Activated CD4-positive, alpha-beta T cell treated with anti-CD3 and anti-CD28 coated beads, Interleukin-10, Interleukin-2, amounts not matched to agents 100 ng/mL and 50 ng/mL, durations not matched to agents 16 hours and 8 hours (primary cell): ENCODE measurements at regions not wholly inside any gene's neighbourhood (a gene's known extent, or its start where the extent isn't known, plus 50 kb on each side); places are given as distances from the start of the nearest gene placed in this dataset.

Experiments
- DNase-seq: peaks from one replicate; pipeline ENCODE4 v3.0.0-alpha.2; 2020

GRCh38 chr22:34847072-34847471 lies 218.9 kb upstream of the ISX start:
- DNase-seq: peak; percentile 7

- DNase-seq: no peak
Measured at GRCh38 chr22:34849965-34850364, 216.0 kb upstream of the ISX start.

- no peak for DNase-seq
Measured at GRCh38 chr22:34851918-34852662, 213.9 kb upstream of the ISX start.

DNA sequence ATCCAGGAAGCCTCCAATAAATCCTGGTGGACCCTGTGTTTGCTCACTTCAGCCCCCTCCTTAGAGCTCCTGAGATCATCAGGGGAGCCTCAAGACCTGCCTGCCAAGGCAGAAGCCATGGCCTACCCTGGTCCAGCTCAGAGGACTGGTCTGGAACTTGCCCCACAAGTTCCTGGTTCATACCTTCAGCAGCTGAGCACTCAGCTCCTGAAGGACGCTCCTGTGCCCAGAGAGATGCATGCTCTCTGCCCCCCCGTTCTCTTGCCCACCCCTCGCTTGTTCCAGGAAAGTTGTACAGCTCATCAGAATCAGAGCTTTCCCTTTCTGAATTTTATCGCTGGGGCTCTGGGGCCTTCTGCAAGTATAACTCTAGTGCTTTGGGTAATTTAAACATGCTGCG lies 210.5 kb upstream of the ISX start:
- DNase-seq: no peak

DNA sequence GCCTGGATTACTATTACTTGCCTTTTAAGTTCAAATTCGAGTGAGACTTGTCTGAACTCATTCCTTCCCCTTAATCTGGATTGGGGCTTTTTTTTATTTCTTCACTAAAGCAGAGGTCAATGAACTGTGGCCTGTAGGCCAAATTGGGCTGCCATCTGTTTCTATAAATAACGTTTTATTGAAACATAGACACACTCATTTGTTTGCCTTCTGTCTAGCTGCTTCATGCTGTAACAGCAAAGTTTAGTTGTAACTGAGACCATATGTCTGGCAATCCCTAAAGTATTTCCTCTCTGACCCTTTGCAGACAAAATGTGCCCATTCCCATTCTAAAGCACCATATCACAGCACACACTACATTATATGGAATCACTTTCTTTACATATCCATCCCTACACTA lies 207.9 kb upstream of the ISX start:
- DNase-seq: no peak

- no peak for DNase-seq
Measured at GRCh38 chr22:34861787-34862186, 204.2 kb upstream of the ISX start.

- DNase-seq: no peak
Measured at GRCh38 chr22:34866081-34866480, 199.9 kb upstream of the ISX start.

- no peak for DNase-seq
Measured at GRCh38 chr22:34866495-34867131, 199.3 kb upstream of the ISX start.

DNA sequence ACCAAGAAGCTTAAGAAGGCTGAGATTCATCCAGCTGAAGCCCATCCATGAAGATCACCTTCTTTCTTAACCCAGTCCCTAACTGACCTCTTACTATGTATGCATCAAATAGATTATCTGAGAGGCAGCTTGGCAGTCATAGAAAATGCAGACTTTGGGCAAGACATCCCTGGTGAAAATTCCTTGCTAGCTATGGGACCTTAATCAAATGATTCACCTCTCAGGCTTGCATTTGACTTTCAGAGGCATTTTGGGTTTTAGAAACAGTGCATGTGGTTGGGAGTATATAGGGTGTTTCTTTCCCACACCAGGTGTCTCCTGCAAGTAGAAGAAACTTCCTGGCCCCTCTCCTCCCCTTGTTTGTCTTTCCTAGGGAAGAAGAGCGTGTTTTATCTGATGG lies 188.5 kb upstream of the ISX start:
- no peak for DNase-seq

DNA sequence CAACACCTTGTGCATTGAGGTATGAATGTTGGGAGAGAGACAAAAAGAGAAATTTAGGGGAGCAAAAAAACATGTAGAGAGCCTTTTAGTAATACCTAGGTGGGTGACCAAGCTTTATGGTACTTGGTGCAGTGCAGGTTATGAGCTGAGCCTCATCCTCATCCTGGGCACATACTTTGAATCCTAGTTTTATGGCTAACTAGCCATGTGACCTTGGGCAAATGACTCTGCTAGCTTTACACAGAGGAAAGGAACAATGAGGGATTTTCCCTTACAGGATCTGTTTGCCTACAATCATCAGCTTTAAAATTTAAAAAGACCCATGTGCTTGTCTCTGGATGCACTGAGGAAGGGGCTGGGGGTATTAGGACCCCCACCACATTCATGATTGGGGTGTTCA lies 187.8 kb upstream of the ISX start:
- DNase-seq: no peak

GRCh38 chr22:34879001-34879400 lies 187.0 kb upstream of the ISX start:
- DNase-seq: no peak

GRCh38 chr22:34880662-34881061 lies 185.3 kb upstream of the ISX start:
- no peak for DNase-seq

GRCh38 chr22:34881453-34881852 lies 184.5 kb upstream of the ISX start:
- no peak for DNase-seq

DNA sequence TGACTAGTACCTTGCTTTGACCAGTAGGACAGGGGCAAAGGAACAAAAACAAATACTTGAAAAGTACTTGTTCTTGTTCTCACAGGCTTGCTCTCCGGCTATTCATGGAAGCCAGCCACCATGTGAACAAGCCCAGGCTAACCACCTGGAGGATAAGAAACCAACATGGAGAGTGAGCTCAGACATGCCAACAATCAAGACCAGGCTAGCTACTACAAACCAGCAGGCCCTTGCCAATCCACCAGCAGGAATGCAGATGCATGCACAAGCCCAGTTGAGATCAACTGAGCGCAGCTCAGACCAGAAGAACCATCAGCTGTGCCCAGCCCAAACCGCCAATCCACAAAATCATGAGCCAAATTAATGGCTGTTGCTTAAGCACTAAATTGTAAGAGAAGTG lies 180.1 kb upstream of the ISX start:
- DNase-seq: no peak

DNA sequence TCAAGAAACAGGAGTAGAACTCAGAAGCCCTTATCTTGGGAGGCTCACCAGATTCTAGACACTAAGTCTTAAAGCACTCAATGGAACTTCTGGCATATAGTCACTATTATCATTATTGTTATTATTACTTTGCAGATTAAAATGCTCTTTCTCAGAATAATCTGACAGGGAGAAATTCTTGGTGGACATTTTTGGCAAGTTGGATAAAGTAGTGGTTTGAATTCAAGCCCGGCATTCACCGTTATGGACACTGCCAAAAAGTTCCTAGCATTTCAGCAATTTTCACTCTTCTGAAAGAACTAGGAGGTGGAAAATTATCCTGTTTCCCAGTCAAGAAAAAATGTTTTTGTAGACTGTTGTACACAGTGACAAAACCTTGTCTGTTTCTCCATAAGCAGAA lies 179.6 kb upstream of the ISX start:
- DNase-seq: no peak

DNA sequence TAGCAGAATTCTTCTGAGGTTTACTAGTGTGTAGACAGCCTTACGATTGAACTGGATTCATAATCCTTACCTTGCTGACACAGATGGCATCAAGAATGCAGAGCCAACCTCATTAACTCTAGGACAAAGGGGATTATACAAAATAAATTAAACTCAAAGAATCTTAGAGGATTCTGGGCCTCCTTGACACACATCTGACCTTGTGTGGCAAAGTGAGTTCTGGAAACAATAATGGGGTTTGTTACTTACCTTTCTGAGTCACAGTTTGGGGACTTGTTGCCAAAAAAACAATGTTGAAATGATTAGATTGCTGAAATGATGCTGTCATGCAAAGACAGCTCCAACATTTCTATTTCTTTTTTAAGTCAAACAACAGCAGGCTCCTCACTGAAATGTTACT lies 179.1 kb upstream of the ISX start:
- no peak for DNase-seq

DNA sequence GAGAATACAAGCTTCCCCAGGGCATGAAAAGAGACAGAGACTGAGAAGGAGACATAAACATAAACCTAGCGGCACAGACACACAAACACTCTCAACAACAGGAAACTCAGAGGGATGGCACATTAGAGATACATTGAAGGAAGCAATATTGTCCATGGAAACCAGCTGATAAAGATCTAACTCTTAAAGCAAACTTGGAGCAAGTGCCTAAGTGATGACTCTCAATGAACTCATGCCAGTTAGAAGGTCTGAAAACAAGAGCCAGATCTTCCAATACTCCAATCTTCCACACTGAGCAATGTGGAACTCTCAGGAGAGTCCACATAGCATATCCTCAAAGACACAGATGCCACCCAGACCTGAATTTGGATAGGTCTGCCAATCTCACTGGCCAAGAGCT lies 168.8 kb upstream of the ISX start:
- DNase-seq: no peak

GRCh38 chr22:34902335-34902734 lies 163.6 kb upstream of the ISX start:
- no peak for DNase-seq

- no peak for DNase-seq
Measured at GRCh38 chr22:34903416-34903815, 162.5 kb upstream of the ISX start.

DNA sequence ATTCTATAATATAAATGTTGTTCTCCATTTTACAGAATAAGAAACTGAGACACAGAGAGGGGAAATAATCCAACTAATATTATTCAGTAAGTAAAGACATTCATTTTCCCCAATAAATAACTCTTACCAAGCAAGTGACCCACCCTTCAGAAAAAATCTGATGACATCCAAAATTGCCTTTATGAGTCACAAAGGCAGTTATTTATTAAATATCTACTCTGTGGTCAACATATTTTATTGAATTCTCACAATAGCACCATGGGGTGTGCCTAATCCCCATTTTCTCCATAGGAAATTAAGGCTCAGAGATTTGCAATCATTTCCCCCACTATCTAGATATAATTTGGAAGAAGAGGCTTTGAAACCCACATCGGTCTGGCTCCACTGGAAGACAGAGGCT lies 161.5 kb upstream of the ISX start:
- no peak for DNase-seq

GRCh38 chr22:34913826-34914225 lies 152.1 kb upstream of the ISX start:
- no peak for DNase-seq

GRCh38 chr22:34914846-34915245 lies 151.1 kb upstream of the ISX start:
- no peak for DNase-seq

DNA sequence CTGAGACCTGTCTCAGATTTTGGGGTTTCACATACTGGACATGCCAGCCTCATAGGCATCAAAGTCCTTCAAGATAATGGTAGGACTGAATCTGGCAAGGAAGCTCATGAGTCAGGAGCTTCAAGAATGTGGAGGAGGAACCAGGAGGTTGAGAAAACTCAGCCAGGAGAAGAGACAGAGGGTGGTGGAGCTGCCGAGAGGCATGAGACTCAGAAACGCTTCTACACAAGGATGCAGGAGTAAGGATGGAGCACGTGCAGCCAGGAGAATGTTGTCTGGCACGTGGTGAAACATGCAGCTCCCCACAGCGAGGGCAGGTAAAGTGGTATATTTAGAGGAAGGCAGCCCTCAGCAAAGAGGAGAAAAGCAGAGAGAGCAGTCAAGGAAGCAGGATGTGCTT lies 148.7 kb upstream of the ISX start:
- no peak for DNase-seq

- no peak for DNase-seq
Measured at GRCh38 chr22:34931026-34931425, 134.9 kb upstream of the ISX start.

DNA sequence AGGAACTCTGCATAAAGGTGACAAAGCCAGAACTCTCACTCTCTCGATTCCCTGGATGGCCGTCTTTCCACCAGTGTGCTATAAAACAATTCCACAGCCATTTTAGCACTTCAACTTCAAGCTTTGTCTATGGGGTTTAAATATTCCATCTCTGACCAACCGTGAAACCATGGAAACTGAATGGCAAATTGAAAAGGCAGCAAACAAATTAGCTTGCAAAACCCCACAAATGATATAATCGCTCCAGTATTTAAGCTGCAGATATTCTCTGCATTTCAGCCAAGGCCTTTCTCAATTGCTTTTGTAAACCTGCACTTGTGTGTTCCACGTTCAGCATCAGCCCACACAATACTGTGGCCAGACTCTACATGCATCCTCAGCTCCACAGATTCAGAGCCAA lies 131.7 kb upstream of the ISX start:
- no peak for DNase-seq
